CD4-positive, alpha-beta T cell (primary cell): ENCODE measurements at regions not wholly inside any gene's neighbourhood (a gene's known extent, or its start where the extent isn't known, plus 50 kb on each side); places are given as distances from the start of the nearest gene placed in this dataset.
"Not testable (repeated sequence)": the region's sequence is repeated elsewhere in the genome, so short reads cannot be mapped to it uniquely, and the experiment has no call there.

Source experiments
- ATAC-seq: fragments of 200-7000 bp; cut with Tn5 transposase; one replicate; pipeline ENCODE4 v1.10.0; 2022; ENCODE audit warnings: mild to moderate bottlenecking; ENCODE audit not compliant: poor library complexity
- CTCF ChIA-PET: fragments of 350-600 bp; sonication (Branson Sonifier 250); formaldehyde crosslinking; loops from one replicate; lab custom pipeline; 2021; ENCODE audit warnings: antibody characterized with exemption, inconsistent platforms; lab: Charles Lee
- POLR2A ChIA-PET: fragments of 350-600 bp; sonication (Branson Sonifier 250); formaldehyde crosslinking; loops from one replicate; lab custom pipeline; 2021; ENCODE audit warnings: antibody characterized with exemption, inconsistent platforms; lab: Charles Lee
- DNase-seq, 14 experiments: peaks; one replicate each; pipeline ENCODE4 v3.0.0-alpha.2; 2013 to 2020; ENCODE audit warnings: mixed read lengths in 2 of 14
- H3K27ac ChIP-seq, 2 donors: one replicate each; pipeline versions ENCODE4 v1.5.1 to v1.7.0; 2013; ENCODE audit warnings: low read length in 2 of 2, low read depth in 1 of 2, mild to moderate bottlenecking in 1 of 2
- H3K27me3 ChIP-seq, 2 experiments: 1 replicate in 1 of 2; 2 replicates in 1 of 2; pipeline versions ENCODE4 v1.6.1 to v1.7.0; 2013; ENCODE audit warnings: low read length in 2 of 2, control low read depth in 1 of 2, mild to moderate bottlenecking in 1 of 2, moderate library complexity in 1 of 2; ENCODE audit not compliant: insufficient read depth in 2 of 2, control insufficient read depth in 1 of 2
- H3K36me3 ChIP-seq: one replicate; pipeline ENCODE4 v1.6.1; 2013; ENCODE audit warnings: low read length, control low read depth; ENCODE audit not compliant: insufficient read depth
- H3K4me1 ChIP-seq: one replicate; pipeline ENCODE4 v1.6.1; 2013; ENCODE audit warnings: low read length, control low read depth; ENCODE audit not compliant: insufficient read depth
- H3K4me3 ChIP-seq: one replicate; pipeline ENCODE4 v1.5.1; 2013; ENCODE audit warnings: mild to moderate bottlenecking, low read length, moderate library complexity
- H3K9me3 ChIP-seq, 2 experiments: 1 replicate in 1 of 2; 2 replicates in 1 of 2; pipeline versions ENCODE4 v1.6.1 to v1.7.0; 2013; ENCODE audit warnings: low read length in 2 of 2, mild to moderate bottlenecking in 2 of 2, control low read depth in 1 of 2, moderate library complexity in 1 of 2; ENCODE audit not compliant: control insufficient read depth in 1 of 2, insufficient read depth in 1 of 2
- H3K27ac Mint-ChIP-seq: one replicate; pipeline ENCODE4 v1.8.0; 2020; ENCODE audit warnings: mixed read lengths
- H3K27me3 Mint-ChIP-seq: one replicate; pipeline ENCODE4 v1.8.0; 2021; ENCODE audit warnings: mixed read lengths
- H3K36me3 Mint-ChIP-seq: one replicate; pipeline ENCODE4 v1.8.0; 2021; ENCODE audit warnings: low read depth, mixed read lengths
- H3K4me1 Mint-ChIP-seq: one replicate; pipeline ENCODE4 v1.8.0; 2021; ENCODE audit warnings: low read depth, mixed read lengths
- H3K4me3 Mint-ChIP-seq: one replicate; pipeline ENCODE4 v1.8.0; 2020; ENCODE audit warnings: mild to moderate bottlenecking, mixed read lengths
- H3K9me3 Mint-ChIP-seq: one replicate; pipeline ENCODE4 v1.8.0; 2020; ENCODE audit warnings: mixed read lengths
- CTCF ChIP-seq: fragments of 200-600 bp; IDR thresholded peaks from one replicate; pipeline ENCODE4 v1.8.0; 2022; ENCODE audit warnings: antibody characterized with exemption, mild to moderate bottlenecking
- intact Hi-C, 2 experiments: fragments of 100-400 bp; cut with DNase I in 1 of 2; cut with micrococcal nuclease in 1 of 2; formaldehyde crosslinking; loops; one replicate each; pipeline versions ENCODE4 v1.15.1 to v1.9.0; 2023 to 2025; cut with DNase I, micrococcal nuclease

GRCh38 chr14:43790681-43791080, 716.4 kb downstream of the FSCB start:
- intact Hi-C loops = no loop called here
- H3K4me1 Mint-ChIP-seq = no peaks in the 10 kb centered on the region
- no peak overlapping the region for H3K27ac ChIP-seq
- H3K27me3 ChIP-seq = no peaks in the 10 kb centered on the region
- no peak overlapping the region for H3K4me3 Mint-ChIP-seq
- no peak for DNase-seq
- no peaks in the 10 kb centered on the region for H3K36me3 Mint-ChIP-seq
- peaks cover 7 to 9% of the 10 kb centered on the region in 2 experiments for H3K9me3 ChIP-seq
- no peaks in the 10 kb centered on the region for H3K36me3 ChIP-seq
- H3K4me3 ChIP-seq = no peak overlapping the region
- CTCF ChIA-PET = no interaction called here
- H3K27me3 Mint-ChIP-seq = no peaks in the 10 kb centered on the region
- no peak overlapping the region for H3K27ac Mint-ChIP-seq
- no peaks in the 10 kb centered on the region for H3K4me1 ChIP-seq
- TF ChIP-seq CTCF = no peak
- no peak for ATAC-seq
- POLR2A ChIA-PET = no interaction called here
- peaks cover 4% of the 10 kb centered on the region for H3K9me3 Mint-ChIP-seq

- Histone ChIP-seq H3K4me1 (no peaks in the 10 kb centered on the region), H3K27me3 (no peaks in the 10 kb centered on the region), H3K9me3 (peaks cover 4 to 12% of the 10 kb centered on the region in 2 experiments), H3K4me3 (no peak overlapping the region), H3K27ac (no peak overlapping the region), H3K36me3 (no peaks in the 10 kb centered on the region)
- DNase-seq = no peak
- no peak for TF ChIP-seq CTCF
- H3K27me3 Mint-ChIP-seq = no peaks in the 10 kb centered on the region
- no peak overlapping the region for H3K4me3 Mint-ChIP-seq
- no peak for ATAC-seq
- H3K27ac Mint-ChIP-seq = no peak overlapping the region
- ChIA-PET CTCF (no interaction called here), POLR2A (no interaction called here)
- H3K4me1 Mint-ChIP-seq = no peaks in the 10 kb centered on the region
- H3K9me3 Mint-ChIP-seq = peaks cover 4% of the 10 kb centered on the region
- no peaks in the 10 kb centered on the region for H3K36me3 Mint-ChIP-seq
- intact Hi-C loops = no loop called here
These were observed 717.6 kb downstream of the FSCB start for GRCh38 chr14:43789458-43789857.

GRCh38 chr14:43786066-43786762, 720.9 kb downstream of the FSCB start:
- no peak for TF ChIP-seq CTCF
- H3K27me3 Mint-ChIP-seq = no peaks in the 10 kb centered on the region
- no peaks in the 10 kb centered on the region for H3K4me1 ChIP-seq
- no peak overlapping the region for H3K27ac ChIP-seq
- peaks cover 0 to 20% of the 10 kb centered on the region in 2 experiments for H3K9me3 ChIP-seq
- H3K36me3 ChIP-seq = no peaks in the 10 kb centered on the region
- intact Hi-C loops = no loop called here
- DNase-seq = no peak
- H3K4me1 Mint-ChIP-seq = no peaks in the 10 kb centered on the region
- H3K9me3 Mint-ChIP-seq = peaks cover 2% of the 10 kb centered on the region
- H3K27ac Mint-ChIP-seq = no peak overlapping the region
- no peak overlapping the region for H3K4me3 ChIP-seq
- H3K36me3 Mint-ChIP-seq = no peaks in the 10 kb centered on the region
- ChIA-PET CTCF (no interaction called here), POLR2A (no interaction called here)
- no peak overlapping the region for H3K4me3 Mint-ChIP-seq
- ATAC-seq = no peak
- H3K27me3 ChIP-seq = no peaks in the 10 kb centered on the region

GRCh38 chr14:43784432-43784831, 722.7 kb downstream of the FSCB start:
- H3K36me3 Mint-ChIP-seq, H3K4me3 Mint-ChIP-seq, POLR2A ChIA-PET, intact Hi-C loops, DNase-seq, H3K4me1 ChIP-seq, H3K9me3 Mint-ChIP-seq, H3K27ac ChIP-seq, H3K27ac Mint-ChIP-seq, H3K4me1 Mint-ChIP-seq, H3K36me3 ChIP-seq, H3K27me3 ChIP-seq, ATAC-seq, H3K4me3 ChIP-seq, CTCF ChIA-PET, H3K27me3 Mint-ChIP-seq: not testable (repeated sequence)
- H3K9me3 ChIP-seq = peaks cover 0 to 20% of the 10 kb centered on the region in 2 experiments
